Right renal cortex interstitium (tissue), 3 donors: ENCODE measurements at regions not wholly inside any gene's neighbourhood (a gene's known extent, or its start where the extent isn't known, plus 50 kb on each side); places are given as distances from the start of the nearest gene placed in this dataset.
"Not testable (repeated sequence)": the region's sequence is repeated elsewhere in the genome, so short reads cannot be mapped to it uniquely, and the experiment has no call there.

Source experiments
- DNase-seq, 3 donors: peaks; one replicate each; pipeline ENCODE4 v3.0.0-alpha.2; 2013; ENCODE audit warnings: low read depth in 3 of 3, low spot score in 2 of 3

DNA sequence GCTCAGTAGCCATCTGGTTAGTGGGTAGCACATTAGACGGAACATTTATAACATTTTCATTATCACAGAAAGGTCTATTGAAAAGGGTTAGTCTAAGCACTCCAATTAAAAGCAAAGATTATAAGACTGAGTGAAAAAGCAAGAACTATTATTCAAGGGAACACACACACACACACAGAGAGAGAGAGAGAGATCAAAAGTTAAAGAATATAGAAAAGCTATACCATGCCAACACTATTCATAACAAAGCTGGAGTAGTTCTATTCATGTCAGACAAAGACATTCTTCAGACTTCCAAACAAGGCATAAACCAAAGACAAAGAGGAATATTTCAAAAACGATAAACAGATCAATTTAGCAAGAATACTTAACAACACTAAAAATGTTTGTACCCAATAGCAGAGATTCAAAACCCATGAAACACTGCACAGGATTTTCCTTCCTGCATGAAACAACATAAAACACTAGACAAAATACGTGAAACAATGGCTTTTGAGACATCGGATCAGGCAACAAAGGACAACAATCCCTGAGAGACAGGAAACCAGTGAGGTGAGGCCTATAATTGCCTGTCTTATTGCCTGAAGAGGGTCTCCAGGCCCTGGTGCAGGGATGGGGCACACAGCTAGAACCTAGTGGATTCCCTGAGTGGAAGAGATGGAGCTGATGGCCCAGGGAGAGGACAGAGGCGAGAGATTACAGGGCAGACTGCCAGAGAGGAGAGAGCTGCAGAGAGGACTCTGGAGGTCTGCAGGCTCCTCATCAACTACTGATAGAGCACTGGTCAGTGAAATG lies 83.6 kb upstream of the NPAS2 start:
- DNase-seq: no peak

DNA sequence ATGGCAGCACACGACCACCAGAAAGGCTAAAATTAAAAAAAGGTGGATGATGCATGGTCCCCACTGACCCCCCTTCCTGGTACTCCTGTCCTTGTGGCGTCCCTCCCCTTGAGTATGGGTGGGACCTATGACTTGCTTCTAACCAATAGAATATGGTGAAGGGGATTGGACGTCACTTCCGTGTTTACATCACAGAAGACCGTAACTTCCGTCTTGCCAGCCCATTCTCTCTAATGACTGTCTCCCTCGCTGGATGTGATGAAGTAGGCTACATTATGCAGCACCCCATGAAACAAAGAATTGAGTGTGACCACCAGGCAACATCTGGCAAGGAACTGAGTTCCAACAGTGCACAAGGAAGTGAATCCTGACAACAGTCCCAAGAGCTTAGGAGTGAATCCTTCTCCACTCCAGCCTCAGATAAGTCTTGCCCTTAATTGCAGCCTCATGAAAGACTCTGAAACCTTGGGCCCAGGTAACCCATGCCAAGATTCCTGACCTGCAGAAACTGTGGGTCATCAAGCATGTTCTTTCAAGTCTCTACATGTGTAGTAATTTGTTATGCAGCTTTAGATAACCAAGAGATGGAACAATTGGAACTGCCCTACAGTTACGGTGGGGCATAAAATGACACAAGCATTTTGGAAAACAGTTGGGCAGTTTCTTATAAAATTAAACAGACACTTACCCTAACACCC lies 80.1 kb upstream of the NPAS2 start:
- no peak for DNase-seq

GRCh38 chr2:100741880-100742276 lies 78.1 kb upstream of the NPAS2 start:
- no peak for DNase-seq

GRCh38 chr2:100742277-100743254 lies 77.4 kb upstream of the NPAS2 start:
- peak; percentile 52 to 67 (median 65) for DNase-seq

GRCh38 chr2:100743741-100744140 lies 76.2 kb upstream of the NPAS2 start:
- DNase-seq: no peak

DNA sequence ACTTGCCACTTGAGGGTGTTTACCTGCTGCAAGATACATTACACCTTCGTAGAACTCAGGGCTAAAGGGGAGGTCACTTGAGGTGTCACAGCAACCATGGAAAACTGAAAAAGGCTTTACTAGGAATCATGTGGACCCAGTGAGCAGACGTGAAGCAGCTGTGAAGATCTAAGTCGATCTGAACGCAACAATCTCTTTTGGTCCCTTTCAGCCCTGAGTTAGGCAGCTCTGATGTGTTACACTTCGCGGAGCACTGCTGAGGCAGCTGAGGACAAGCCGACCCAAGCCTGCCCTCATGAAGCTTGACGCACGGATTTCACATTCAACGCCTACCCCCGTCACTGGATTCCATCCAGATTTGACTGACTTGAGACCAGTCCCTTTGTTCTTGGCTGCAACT lies 75.8 kb upstream of the NPAS2 start:
- no peak for DNase-seq

DNA sequence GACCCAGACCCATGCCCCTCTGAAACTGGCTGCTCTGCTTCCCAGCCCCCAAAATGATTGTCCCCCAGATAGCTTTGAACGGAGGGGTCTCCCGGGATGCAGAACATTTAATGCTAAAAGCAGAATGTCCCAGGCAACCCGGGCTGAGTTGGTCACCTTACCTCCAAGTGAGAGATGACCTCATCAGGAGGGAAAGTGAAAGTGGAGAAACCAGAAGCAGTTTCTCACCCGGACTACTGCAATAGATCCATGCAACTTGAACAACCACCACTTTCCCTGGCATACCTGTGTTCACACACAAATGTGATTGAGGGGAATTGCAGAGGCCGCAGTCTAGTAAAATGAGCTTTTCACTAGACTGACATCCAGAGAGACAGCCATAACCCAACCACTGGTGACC lies 75.3 kb upstream of the NPAS2 start:
- no peak for DNase-seq

GRCh38 chr2:100745604-100746003 lies 74.3 kb upstream of the NPAS2 start:
- no peak for DNase-seq

DNA sequence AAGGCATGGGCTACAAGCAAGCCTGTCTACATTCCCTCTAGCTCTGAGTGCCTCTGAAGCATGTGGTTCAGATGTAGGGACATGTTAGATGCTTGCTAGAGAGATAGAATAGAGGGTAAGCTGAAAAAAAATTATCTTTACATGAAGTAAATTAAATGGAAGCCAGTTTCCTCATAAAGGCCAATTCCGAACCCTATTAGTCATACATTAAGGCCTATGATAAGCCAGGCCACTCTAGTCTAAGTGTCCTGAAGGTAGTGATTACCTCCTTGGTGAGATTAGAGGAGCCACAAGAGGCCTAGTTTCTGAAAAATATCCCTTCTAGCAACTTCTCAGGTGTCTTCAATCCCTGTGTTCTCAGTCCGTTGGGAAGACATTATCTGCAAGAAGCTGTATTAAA lies 72.4 kb upstream of the NPAS2 start:
- DNase-seq: no peak

GRCh38 chr2:100747996-100748615 lies 71.8 kb upstream of the NPAS2 start:
- no peak for DNase-seq

- DNase-seq: no peak
Measured at GRCh38 chr2:100748673-100749072, 71.3 kb upstream of the NPAS2 start.

DNA sequence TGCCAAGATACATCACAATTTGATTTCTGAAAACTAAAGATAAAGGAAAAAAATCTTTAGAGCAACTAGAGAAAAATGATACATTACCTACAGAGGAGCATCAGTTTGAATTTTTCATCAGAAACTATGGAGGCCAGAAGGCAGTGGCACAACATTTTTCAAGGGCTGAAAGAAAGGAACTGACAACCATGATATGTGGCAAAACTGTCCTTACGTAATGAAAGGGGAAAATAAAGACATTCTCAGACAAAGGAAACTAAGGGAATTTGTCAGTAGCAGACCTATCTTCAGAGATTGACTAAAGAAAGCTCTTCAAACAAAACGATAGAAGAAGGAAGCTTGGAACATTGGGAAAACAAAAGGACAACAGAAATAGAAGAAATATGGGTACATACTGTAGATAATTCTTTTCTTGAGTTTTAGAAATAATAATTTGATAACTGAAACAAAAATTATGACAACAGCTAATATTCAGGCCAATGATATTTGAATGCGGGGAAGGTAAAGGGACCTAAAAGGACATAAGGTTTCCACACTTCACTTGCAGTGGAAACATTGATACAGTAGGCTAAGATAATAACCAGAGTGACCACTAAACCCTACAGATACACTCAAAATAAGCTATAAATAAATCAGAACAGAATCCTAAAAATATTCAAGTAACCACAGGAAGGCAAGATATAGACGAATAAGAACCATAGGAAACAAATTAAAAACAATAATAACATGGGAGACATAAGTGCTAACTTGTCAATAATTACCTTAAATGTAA lies 70.0 kb upstream of the NPAS2 start:
- DNase-seq: no peak

GRCh38 chr2:100751871-100752625 lies 67.9 kb upstream of the NPAS2 start:
- not testable (repeated sequence) for DNase-seq

- no peak for DNase-seq
Measured at GRCh38 chr2:100752628-100753333, 67.2 kb upstream of the NPAS2 start.

- no peak for DNase-seq
Measured at GRCh38 chr2:100753444-100753843, 66.5 kb upstream of the NPAS2 start.

DNA sequence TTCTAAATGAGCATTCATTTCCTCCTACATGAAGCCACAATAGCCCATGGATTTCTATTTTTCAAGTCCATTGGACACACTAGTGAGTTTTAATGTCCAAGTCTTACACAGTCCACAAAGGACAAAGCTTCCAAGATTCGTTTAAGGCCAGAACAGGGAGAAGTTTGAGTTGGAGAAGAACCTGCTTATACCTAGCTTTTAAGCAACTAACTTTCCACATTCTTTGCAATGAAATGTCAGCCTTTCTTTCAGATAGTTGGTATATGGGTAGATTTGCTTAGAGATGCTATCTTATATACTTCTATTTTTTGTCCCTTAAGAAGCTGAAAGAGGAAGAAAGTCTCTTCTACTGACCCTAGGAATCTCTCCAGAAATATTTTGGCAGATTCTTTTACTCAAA lies 66.1 kb upstream of the NPAS2 start:
- no peak for DNase-seq

- DNase-seq: no peak
Measured at GRCh38 chr2:100754951-100755350, 65.0 kb upstream of the NPAS2 start.

- no peak for DNase-seq
Measured at GRCh38 chr2:100755441-100755840, 64.5 kb upstream of the NPAS2 start.

- DNase-seq: no peak
Measured at GRCh38 chr2:100756704-100757103, 63.2 kb upstream of the NPAS2 start.
